ENCODE measurements at regions not wholly inside any gene's neighbourhood (a gene's known extent, or its start where the extent isn't known, plus 50 kb on each side); places are given as distances from the start of the nearest gene placed in this dataset.

DNA sequence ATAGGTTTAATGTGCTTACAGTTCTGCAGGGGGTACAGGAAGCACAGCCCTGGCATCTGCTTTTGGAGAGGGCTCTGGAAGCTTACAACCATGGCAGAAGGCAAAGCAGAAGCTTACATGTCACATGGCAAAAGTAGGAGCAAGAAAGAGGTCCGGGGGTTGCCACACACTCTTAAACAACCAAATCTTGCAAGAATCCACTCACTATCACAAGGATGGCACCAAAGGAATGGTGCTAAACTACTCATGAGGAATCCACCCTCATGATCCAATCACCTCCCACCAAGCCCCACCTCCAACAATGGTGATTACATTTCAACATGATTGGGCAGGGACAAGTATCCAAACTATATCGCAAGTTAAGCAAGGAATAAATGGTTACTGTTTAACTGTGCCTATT is 255.8 kb upstream of the AVPR1A start:
- Histone ChIP-seq H3K36me3 (ENCODE audit: insufficient read depth, low read length) (no peaks in the 10 kb centered on the region), H3K9me2 (ENCODE audit: insufficient read depth, low read length) (no peaks in the 10 kb centered on the region), H3K9me3 (ENCODE audit: low read length) (no peaks in the 10 kb centered on the region), H2AFZ (ENCODE audit: low read depth, low read length) (no peak overlapping the region), H4K20me1 (ENCODE audit: insufficient read depth) (no peaks in the 10 kb centered on the region), H3K4me2 (ENCODE audit: low read length) (no peak overlapping the region), H3K27ac (ENCODE audit: low read length) (no peak overlapping the region), H3F3A (ENCODE audit: insufficient read depth, low read length, poor library complexity, severe bottlenecking) (no peaks in the 10 kb centered on the region), H3K79me2 (replicated peaks; ENCODE audit: insufficient read depth, low read length) (no peaks in the 10 kb centered on the region), H3K4me3 (ENCODE audit: low read length) (no peak overlapping the region), H3K9ac (ENCODE audit: low read length) (no peak overlapping the region), H3K27me3 (ENCODE audit: insufficient read depth, low read depth, low read length) (no peaks in the 10 kb centered on the region)
- TF ChIP-seq MXI1 (conservative IDR thresholded peaks at IDR 0.05; ENCODE audit: poor library complexity, severe bottlenecking) (no peak), REST (IDR thresholded peaks at IDR 0.05; ENCODE audit: borderline replicate concordance) (no peak)

DNA sequence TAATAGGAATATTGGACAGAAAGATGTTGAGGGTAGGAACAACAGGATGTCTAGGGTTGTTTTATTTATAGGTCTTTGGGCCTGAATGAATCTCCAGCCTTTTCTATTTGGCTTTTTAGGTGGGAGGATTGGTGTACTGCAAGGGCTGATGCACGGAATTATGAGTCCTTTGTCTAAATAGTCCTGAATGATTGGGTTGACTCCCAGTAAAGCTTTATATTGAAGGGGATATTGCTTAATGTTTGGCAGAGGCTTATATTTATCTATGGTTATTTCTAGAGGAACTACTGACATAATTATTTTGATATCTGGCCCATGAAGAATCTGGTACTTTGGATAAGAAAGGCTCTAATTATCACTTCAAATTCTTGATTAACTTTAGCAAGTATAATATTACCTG is 253.6 kb upstream of the AVPR1A start:
- Histone ChIP-seq H4K20me1 (ENCODE audit: insufficient read depth) (no peaks in the 10 kb centered on the region), H3K9me2 (ENCODE audit: insufficient read depth, low read length) (no peaks in the 10 kb centered on the region), H3K9me3 (ENCODE audit: low read length) (no peaks in the 10 kb centered on the region), H3K4me2 (ENCODE audit: low read length) (no peak overlapping the region), H3K9ac (ENCODE audit: low read length) (no peak overlapping the region), H3K36me3 (ENCODE audit: insufficient read depth, low read length) (no peaks in the 10 kb centered on the region), H2AFZ (ENCODE audit: low read depth, low read length) (no peak overlapping the region), H3K27me3 (ENCODE audit: insufficient read depth, low read depth, low read length) (no peaks in the 10 kb centered on the region), H3F3A (ENCODE audit: insufficient read depth, low read length, poor library complexity, severe bottlenecking) (no peaks in the 10 kb centered on the region), H3K79me2 (replicated peaks; ENCODE audit: insufficient read depth, low read length) (no peaks in the 10 kb centered on the region), H3K27ac (ENCODE audit: low read length) (no peak overlapping the region), H3K4me3 (ENCODE audit: low read length) (no peak overlapping the region)
- TF ChIP-seq MXI1 (conservative IDR thresholded peaks at IDR 0.05; ENCODE audit: poor library complexity, severe bottlenecking) (no peak), EZH2 (IDR thresholded peaks at IDR 0.05; ENCODE audit: borderline replicate concordance, insufficient read depth, low read length, poor library complexity, severe bottlenecking) (no peak), TAF1 (IDR thresholded peaks at IDR 0.05; ENCODE audit: low read depth) (no peak), REST (IDR thresholded peaks at IDR 0.05; ENCODE audit: borderline replicate concordance) (no peak), RAD21 (conservative IDR thresholded peaks at IDR 0.05) (no peak), SMC3 (conservative IDR thresholded peaks at IDR 0.05; ENCODE audit: poor library complexity) (no peak)
- TF ChIP-seq, protein P1, sequence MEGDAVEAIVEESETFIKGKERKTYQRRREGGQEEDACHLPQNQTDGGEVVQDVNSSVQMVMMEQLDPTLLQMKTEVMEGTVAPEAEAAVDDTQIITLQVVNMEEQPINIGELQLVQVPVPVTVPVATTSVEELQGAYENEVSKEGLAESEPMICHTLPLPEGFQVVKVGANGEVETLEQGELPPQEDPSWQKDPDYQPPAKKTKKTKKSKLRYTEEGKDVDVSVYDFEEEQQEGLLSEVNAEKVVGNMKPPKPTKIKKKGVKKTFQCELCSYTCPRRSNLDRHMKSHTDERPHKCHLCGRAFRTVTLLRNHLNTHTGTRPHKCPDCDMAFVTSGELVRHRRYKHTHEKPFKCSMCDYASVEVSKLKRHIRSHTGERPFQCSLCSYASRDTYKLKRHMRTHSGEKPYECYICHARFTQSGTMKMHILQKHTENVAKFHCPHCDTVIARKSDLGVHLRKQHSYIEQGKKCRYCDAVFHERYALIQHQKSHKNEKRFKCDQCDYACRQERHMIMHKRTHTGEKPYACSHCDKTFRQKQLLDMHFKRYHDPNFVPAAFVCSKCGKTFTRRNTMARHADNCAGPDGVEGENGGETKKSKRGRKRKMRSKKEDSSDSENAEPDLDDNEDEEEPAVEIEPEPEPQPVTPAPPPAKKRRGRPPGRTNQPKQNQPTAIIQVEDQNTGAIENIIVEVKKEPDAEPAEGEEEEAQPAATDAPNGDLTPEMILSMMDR (IDR thresholded peaks at IDR 0.05; ENCODE audit: poor library complexity, severe bottlenecking): no peak

Measured in neural cell (in vitro differentiated cells).